SK-N-SH (cell line): ENCODE measurements at regions not wholly inside any gene's neighbourhood (a gene's known extent, or its start where the extent isn't known, plus 50 kb on each side); places are given as distances from the start of the nearest gene placed in this dataset.

ENCODE experiments used
- CTCF ChIA-PET: fragments of 300-600, 350-600 bp; formaldehyde crosslinking; extraction: SDS; loops from one replicate; lab custom pipeline; 2021; lab: Yijun Ruan, JAX
- POLR2A ChIA-PET: fragments of 350-600 bp; sonication (Branson Sonifier 250); formaldehyde crosslinking; extraction: SDS; loops from one replicate; lab custom pipeline; 2020; ENCODE audit warnings: antibody characterized with exemption, inconsistent platforms; lab: Yijun Ruan, JAX
- DNase-seq: peaks from one replicate; pipeline ENCODE4 v3.0.0; 2012
- H2AFZ ChIP-seq: fragments of 200-600 bp; sonication (generic); 2 replicates; pipeline ENCODE4 v1.8.1; 2016; ENCODE audit warnings: antibody characterized with exemption, mild to moderate bottlenecking, low read depth
- H3F3A ChIP-seq: fragments of 200-600 bp; sonication (generic); replicated peaks from 2 replicates; pipeline ENCODE3; 2016; ENCODE audit warnings: antibody characterized with exemption, mild to moderate bottlenecking; ENCODE audit not compliant: insufficient read depth
- H3K27ac ChIP-seq, 2 experiments: fragments of 200-500 bp in 1 of 2; fragments of 200-600 bp in 1 of 2; sonication (Bioruptor generic) in 1 of 2; sonication (generic), shearing (Covaris generic) in 1 of 2; 2 replicates each; pipeline versions ENCODE4 v1.5.1 to v1.6.1; 2014 to 2016; ENCODE audit warnings: low read depth in 2 of 2, inconsistent platforms in 1 of 2, low read length in 1 of 2, mild to moderate bottlenecking in 1 of 2, mixed read lengths in 1 of 2
- H3K27me3 ChIP-seq: fragments of 200-600 bp; sonication (generic), shearing (Covaris generic); 2 replicates; pipeline ENCODE4 v1.6.1; 2016; ENCODE audit warnings: mixed run types; ENCODE audit not compliant: insufficient read depth
- H3K36me3 ChIP-seq, 2 experiments: fragments of 200-500 bp in 1 of 2; fragments of 200-600 bp in 1 of 2; sonication (Bioruptor generic) in 1 of 2; sonication (generic) in 1 of 2; replicated peaks in 1 of 2; 2 replicates each; pipeline versions ENCODE3 to v1.5.1; 2014 to 2016; ENCODE audit warnings: low read length in 1 of 2, mild to moderate bottlenecking in 1 of 2; ENCODE audit not compliant: insufficient read depth in 2 of 2, control insufficient read depth in 1 of 2
- H3K4me1 ChIP-seq, 2 experiments: fragments of 200-500 bp in 1 of 2; fragments of 200-600 bp in 1 of 2; sonication (Bioruptor generic) in 1 of 2; sonication (generic), shearing (Covaris generic) in 1 of 2; 2 replicates each; pipeline versions ENCODE4 v1.5.1 to v1.6.1; 2014 to 2016; ENCODE audit warnings: low read depth in 1 of 2, low read length in 1 of 2, mixed run types in 1 of 2; ENCODE audit not compliant: insufficient read depth in 2 of 2, control insufficient read depth in 1 of 2
- H3K4me2 ChIP-seq: fragments of 200-600 bp; sonication (generic), shearing (Covaris generic); 2 replicates; pipeline ENCODE4 v1.6.1; 2017; ENCODE audit warnings: mixed run types
- H3K4me3 ChIP-seq, 2 experiments: fragments of 200-500 bp in 1 of 2; fragments of 200-600 bp in 1 of 2; sonication (Bioruptor generic) in 1 of 2; sonication (generic), shearing (Covaris generic) in 1 of 2; 2 replicates each; pipeline versions ENCODE4 v1.5.1 to v1.8.1; 2014 to 2016; ENCODE audit warnings: low read depth in 2 of 2, inconsistent platforms in 1 of 2, low read length in 1 of 2, mild to moderate bottlenecking in 1 of 2, mixed read lengths in 1 of 2, moderate library complexity in 1 of 2
- H3K79me2 ChIP-seq: fragments of 200-600 bp; sonication (generic); 2 replicates; pipeline ENCODE4 v1.8.1; 2017; ENCODE audit warnings: mild to moderate bottlenecking; ENCODE audit not compliant: insufficient read depth
- H3K9ac ChIP-seq: fragments of 200-600 bp; sonication (generic); 2 replicates; pipeline ENCODE4 v1.6.1; 2017; ENCODE audit warnings: mixed run types
- H3K9me2 ChIP-seq: fragments of 200-600 bp; sonication (generic); 2 replicates; pipeline ENCODE4 v1.6.1; 2017; ENCODE audit warnings: mixed run types
- H3K9me3 ChIP-seq: fragments of 200-600 bp; sonication (generic); 2 replicates; pipeline ENCODE4 v1.6.1; 2017; ENCODE audit warnings: mixed run types, mild to moderate bottlenecking, moderate library complexity
- H4K20me1 ChIP-seq: fragments of 200-600 bp; sonication (generic); 2 replicates; pipeline ENCODE4 v1.6.1; 2017; ENCODE audit warnings: mild to moderate bottlenecking, mixed run types; ENCODE audit not compliant: insufficient read depth
- CHD2 ChIP-seq: fragments of 150-350 bp; IDR thresholded peaks from 2 replicates; pipeline ENCODE4 v1.6.1; 2018; ENCODE audit warnings: low read length; ENCODE audit not compliant: partially characterized antibody
- ELF1 ChIP-seq: IDR thresholded peaks from 2 replicates; pipeline ENCODE4 v1.4.0; 2012
- EP300 ChIP-seq, 2 experiments: IDR thresholded peaks; 2 replicates each; pipeline versions ENCODE4 v1.4.0 to v1.6.1; 2012; ENCODE audit warnings: borderline replicate concordance in 1 of 2, low read depth in 1 of 2, low read length in 1 of 2
- FOSL2 ChIP-seq: IDR thresholded peaks from 2 replicates; pipeline ENCODE4 v1.4.0; 2012; ENCODE audit warnings: low read depth, mild to moderate bottlenecking, moderate library complexity, borderline replicate concordance
- GATA2 ChIP-seq: sonication (generic); formaldehyde crosslinking; IDR thresholded peaks from 2 replicates; pipeline ENCODE4 v1.5.0; 2020; ENCODE audit warnings: mild to moderate bottlenecking, missing genetic modification reagents
- NRF1 ChIP-seq: IDR thresholded peaks from 2 replicates; pipeline ENCODE4 v1.6.1; 2012; ENCODE audit warnings: low read depth, mild to moderate bottlenecking, low read length
- POLR2AphosphoS5 ChIP-seq: IDR thresholded peaks from 2 replicates; pipeline ENCODE4 v1.6.1; 2012; ENCODE audit warnings: low read depth, low read length
- RFX5 ChIP-seq: IDR thresholded peaks from 2 replicates; pipeline ENCODE4 v1.6.1; 2012; ENCODE audit warnings: mild to moderate bottlenecking, improper control_type of control experiment, low read length
- RXRA ChIP-seq: IDR thresholded peaks from 2 replicates; pipeline ENCODE4 v1.4.0; 2012; ENCODE audit warnings: low read depth, mild to moderate bottlenecking, borderline replicate concordance
- SMC3 ChIP-seq: IDR thresholded peaks from 2 replicates; pipeline ENCODE4 v1.6.1; 2012; ENCODE audit warnings: low read depth, low read length, improper control_type of control experiment
- TCF12 ChIP-seq: IDR thresholded peaks from 2 replicates; pipeline ENCODE4 v1.4.0; 2012
- YY1 ChIP-seq: IDR thresholded peaks from 2 replicates; pipeline ENCODE4 v1.4.0; 2012; ENCODE audit warnings: low read depth, mild to moderate bottlenecking
- WGBS: methylation state at CpG from one replicate; pipeline ENCODE4 v1.1.6; 2017; ENCODE audit warnings: low lambda C conversion rate; 5-methylcytosine and 5-hydroxymethylcytosine counted together
- TF ChIP-seq, protein P1 (sequence below): IDR thresholded peaks from 2 replicates; pipeline ENCODE4 v1.4.0; 2012; ENCODE audit warnings: low read depth, borderline replicate concordance
- TF ChIP-seq, protein P2 (sequence below): fragments of 150-350 bp; IDR thresholded peaks from 2 replicates; pipeline ENCODE4 v1.6.1; 2017; ENCODE audit warnings: antibody characterized with exemption, low read length, low read depth, borderline replicate concordance
- TF ChIP-seq, protein P3 (sequence below): IDR thresholded peaks from 2 replicates; pipeline ENCODE4; 2012

DNA sequence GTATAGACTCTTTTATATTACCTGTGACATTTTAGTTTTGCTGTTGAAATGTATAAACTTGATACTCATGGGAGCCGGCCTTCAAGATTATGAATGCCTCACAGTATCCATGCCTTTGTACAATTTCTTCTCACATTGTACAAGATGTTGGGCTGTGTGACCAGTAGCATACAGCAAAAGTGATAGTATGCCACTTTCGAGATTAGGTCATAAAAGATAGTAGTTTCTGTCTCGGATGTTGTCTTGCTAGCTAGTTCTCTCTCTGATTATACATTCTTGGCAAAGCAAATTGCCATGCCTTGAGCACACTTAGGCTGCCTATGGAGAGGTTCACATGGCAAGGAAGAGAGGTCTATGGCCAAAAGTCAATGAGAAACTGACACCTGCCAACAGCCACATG is 1309.8 kb upstream of the CDH8 start:
- CTCF ChIA-PET: no interaction called here
- TF ChIP-seq GATA2 (CRISPR knock-in tag): no peak
- no peak for TF ChIP-seq EP300 (IDR thresholded peaks at IDR 0.05; ENCODE audit: borderline replicate concordance in 1 of 2, low read depth in 1 of 2, low read length in 1 of 2)
- no peak for TF ChIP-seq SMC3
- no peak for TF ChIP-seq YY1
- TF ChIP-seq, all 33 proteins: peak for 0
- H3K9me3 ChIP-seq: no peaks in the 10 kb centered on the region
- no peaks in the 10 kb centered on the region for H4K20me1 ChIP-seq
- no peak overlapping the region for H3K4me2 ChIP-seq
- no peaks in the 10 kb centered on the region for H3K36me3 ChIP-seq
- H3K27me3 ChIP-seq: no peaks in the 10 kb centered on the region
- H3K79me2 ChIP-seq: no peaks in the 10 kb centered on the region
- H3K4me1 ChIP-seq: no peaks in the 10 kb centered on the region; a peak in 1 of 4 replicates
- H2AFZ ChIP-seq: no peak overlapping the region
- no peak overlapping the region for H3K27ac ChIP-seq
- 78% methylated on average over 3 of the region's 3 CpGs for WGBS
- no peak for DNase-seq
- POLR2A ChIA-PET: no interaction called here
- H3F3A ChIP-seq: peaks cover 6% of the 10 kb centered on the region
- no peaks in the 10 kb centered on the region for H3K9me2 ChIP-seq
- H3K9ac ChIP-seq: no peak overlapping the region
- H3K4me3 ChIP-seq: no peak overlapping the region

DNA sequence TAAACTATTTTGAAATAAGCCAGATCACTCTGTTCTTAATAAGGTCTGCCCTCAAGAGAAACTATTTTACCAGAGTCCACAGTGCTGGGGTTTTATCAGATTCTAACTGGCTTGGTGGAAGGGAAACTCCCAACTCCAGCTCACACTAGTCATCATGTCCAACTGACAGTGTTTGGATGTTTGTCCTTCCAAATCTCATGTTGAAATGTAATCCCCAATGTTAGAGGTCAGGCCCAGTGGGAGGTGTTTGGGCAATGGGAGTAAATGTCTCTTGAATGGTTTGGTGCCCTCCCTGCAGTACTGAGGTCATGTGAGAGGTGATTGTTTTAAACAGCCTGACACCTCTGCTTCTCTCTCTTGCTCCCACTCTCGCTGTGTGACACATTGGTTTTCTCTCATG is 1301.0 kb upstream of the CDH8 start:
- Histone ChIP-seq H3K9me2 (no peaks in the 10 kb centered on the region), H3K9me3 (no peaks in the 10 kb centered on the region), H3K79me2 (no peaks in the 10 kb centered on the region), H3F3A (peaks cover 10% of the 10 kb centered on the region), H3K27ac (no peak overlapping the region), H3K9ac (no peak overlapping the region), H4K20me1 (no peaks in the 10 kb centered on the region), H3K4me3 (no peak overlapping the region), H3K4me2 (no peak overlapping the region), H3K36me3 (no peaks in the 10 kb centered on the region), H3K27me3 (no peaks in the 10 kb centered on the region), H3K4me1 (no peaks in the 10 kb centered on the region; a peak in 1 of 4 replicates), H2AFZ (no peak overlapping the region)
- POLR2A ChIA-PET: no interaction called here
- TF ChIP-seq, protein P1, sequence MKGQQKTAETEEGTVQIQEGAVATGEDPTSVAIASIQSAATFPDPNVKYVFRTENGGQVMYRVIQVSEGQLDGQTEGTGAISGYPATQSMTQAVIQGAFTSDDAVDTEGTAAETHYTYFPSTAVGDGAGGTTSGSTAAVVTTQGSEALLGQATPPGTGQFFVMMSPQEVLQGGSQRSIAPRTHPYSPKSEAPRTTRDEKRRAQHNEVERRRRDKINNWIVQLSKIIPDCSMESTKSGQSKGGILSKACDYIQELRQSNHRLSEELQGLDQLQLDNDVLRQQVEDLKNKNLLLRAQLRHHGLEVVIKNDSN: no peak
- no peak for TF ChIP-seq RXRA
- no peak for TF ChIP-seq FOSL2
- TF ChIP-seq RFX5: no peak
- no peak for TF ChIP-seq POLR2AphosphoS5
- no peak for TF ChIP-seq TCF12
- TF ChIP-seq ELF1: no peak
- TF ChIP-seq, protein P2, sequence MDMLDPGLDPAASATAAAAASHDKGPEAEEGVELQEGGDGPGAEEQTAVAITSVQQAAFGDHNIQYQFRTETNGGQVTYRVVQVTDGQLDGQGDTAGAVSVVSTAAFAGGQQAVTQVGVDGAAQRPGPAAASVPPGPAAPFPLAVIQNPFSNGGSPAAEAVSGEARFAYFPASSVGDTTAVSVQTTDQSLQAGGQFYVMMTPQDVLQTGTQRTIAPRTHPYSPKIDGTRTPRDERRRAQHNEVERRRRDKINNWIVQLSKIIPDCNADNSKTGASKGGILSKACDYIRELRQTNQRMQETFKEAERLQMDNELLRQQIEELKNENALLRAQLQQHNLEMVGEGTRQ: no peak
- TF ChIP-seq NRF1: no peak
- DNase-seq: no peak
- WGBS: 86% methylated on average over 1 of the region's 1 CpG
- CTCF ChIA-PET: no interaction called here

DNA sequence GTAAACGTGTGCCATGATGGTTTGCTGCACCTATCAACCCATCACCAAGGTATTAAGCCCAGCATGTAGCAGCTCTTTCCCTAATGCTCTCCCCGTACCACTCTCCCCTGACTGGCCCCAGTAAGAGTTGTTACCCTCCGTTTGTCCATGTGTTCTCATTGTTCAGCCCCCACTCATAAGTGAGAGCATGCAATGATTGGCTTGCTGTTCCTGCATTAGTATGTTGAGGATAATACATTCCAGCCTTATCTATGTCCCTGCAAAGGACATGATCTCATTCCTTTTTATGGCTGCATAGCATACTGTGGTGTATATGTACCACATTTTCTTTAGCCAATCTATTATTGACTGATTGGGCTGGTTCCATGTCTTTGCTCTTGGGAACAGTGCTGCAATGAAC is 1294.9 kb upstream of the CDH8 start:
- no peaks in the 10 kb centered on the region for H3K9me2 ChIP-seq
- DNase-seq: no peak
- no peaks in the 10 kb centered on the region for H3K79me2 ChIP-seq
- no peaks in the 10 kb centered on the region for H3K36me3 ChIP-seq
- H2AFZ ChIP-seq: no peak overlapping the region
- CTCF ChIA-PET: no interaction called here
- no peak for TF ChIP-seq RXRA
- TF ChIP-seq, protein P3, sequence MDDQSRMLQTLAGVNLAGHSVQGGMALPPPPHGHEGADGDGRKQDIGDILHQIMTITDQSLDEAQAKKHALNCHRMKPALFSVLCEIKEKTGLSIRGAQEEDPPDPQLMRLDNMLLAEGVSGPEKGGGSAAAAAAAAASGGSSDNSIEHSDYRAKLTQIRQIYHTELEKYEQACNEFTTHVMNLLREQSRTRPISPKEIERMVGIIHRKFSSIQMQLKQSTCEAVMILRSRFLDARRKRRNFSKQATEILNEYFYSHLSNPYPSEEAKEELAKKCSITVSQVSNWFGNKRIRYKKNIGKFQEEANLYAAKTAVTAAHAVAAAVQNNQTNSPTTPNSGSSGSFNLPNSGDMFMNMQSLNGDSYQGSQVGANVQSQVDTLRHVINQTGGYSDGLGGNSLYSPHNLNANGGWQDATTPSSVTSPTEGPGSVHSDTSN: no peak
- no peak for TF ChIP-seq CHD2
- no peak overlapping the region for H3K4me2 ChIP-seq
- peaks cover 3% of the 10 kb centered on the region for H3F3A ChIP-seq
- POLR2A ChIA-PET: no interaction called here
- no peaks in the 10 kb centered on the region for H4K20me1 ChIP-seq
- H3K27me3 ChIP-seq: no peaks in the 10 kb centered on the region
- H3K9me3 ChIP-seq: no peaks in the 10 kb centered on the region
- H3K27ac ChIP-seq: no peak overlapping the region
- 78% methylated on average over 3 of the region's 3 CpGs for WGBS
- no peak overlapping the region for H3K4me3 ChIP-seq
- H3K9ac ChIP-seq: no peak overlapping the region
- H3K4me1 ChIP-seq: no peaks in the 10 kb centered on the region; a peak in 1 of 4 replicates
